Spleen (tissue), 11 donors: ENCODE measurements at regions not wholly inside any gene's neighbourhood (a gene's known extent, or its start where the extent isn't known, plus 50 kb on each side); places are given as distances from the start of the nearest gene placed in this dataset.

Source experiments
- DNase-seq: peaks from one replicate; pipeline ENCODE4 v3.0.0-alpha.2; 2020
- H3K27ac ChIP-seq, 8 donors: fragments of 200-600 bp; sonication (generic) in 7 of 8; 1 replicate in 4 of 8; 2 replicates in 4 of 8; pipeline versions ENCODE4 v1.5.0 to v1.8.0; 2016 to 2021; ENCODE audit warnings: inconsistent platforms in 4 of 8, mild to moderate bottlenecking in 4 of 8, moderate library complexity in 1 of 8
- H3K27me3 ChIP-seq, 7 donors: fragments of 200-600 bp; sonication (generic) in 6 of 7; replicated peaks in 1 of 7; 1 replicate in 4 of 7; 2 replicates in 3 of 7; pipeline versions ENCODE4 v1.5.0 to v1.8.0; 2016 to 2021; ENCODE audit warnings: inconsistent platforms in 3 of 7, mild to moderate bottlenecking in 1 of 7
- H3K36me3 ChIP-seq, 6 donors: fragments of 200-600 bp; sonication (generic) in 5 of 6; 1 replicate in 4 of 6; 2 replicates in 2 of 6; pipeline versions ENCODE4 v1.5.0 to v1.8.0; 2016 to 2021; ENCODE audit warnings: inconsistent platforms in 2 of 6
- H3K4me1 ChIP-seq, 6 donors: fragments of 200-600 bp; sonication (generic) in 5 of 6; 1 replicate in 3 of 6; 2 replicates in 3 of 6; pipeline versions ENCODE4 v1.5.0 to v1.8.0; 2016 to 2021; ENCODE audit warnings: inconsistent platforms in 3 of 6
- H3K4me3 ChIP-seq, 8 donors: fragments of 200-600 bp; sonication (generic) in 7 of 8; 1 replicate in 4 of 8; 2 replicates in 4 of 8; pipeline versions ENCODE4 v1.5.0 to v1.8.0; 2016 to 2021; ENCODE audit warnings: inconsistent platforms in 4 of 8, mild to moderate bottlenecking in 4 of 8, moderate library complexity in 2 of 8
- H3K9me3 ChIP-seq, 8 donors: fragments of 200-600 bp; sonication (generic) in 7 of 8; 1 replicate in 4 of 8; 2 replicates in 4 of 8; pipeline versions ENCODE4 v1.5.0 to v1.8.0; 2016 to 2021; ENCODE audit warnings: inconsistent platforms in 4 of 8
- POLR2A ChIP-seq, 3 donors: fragments of 450-650 bp; IDR thresholded peaks; one replicate each; pipeline ENCODE4 v1.5.1; 2017; ENCODE audit warnings: antibody characterized with exemption in 3 of 3, mild to moderate bottlenecking in 1 of 3
- POLR2AphosphoS5 ChIP-seq, 3 donors: sonication (generic); formaldehyde crosslinking; IDR thresholded peaks; one replicate each; pipeline ENCODE4 v1.5.1; 2017; ENCODE audit warnings: antibody characterized with exemption in 3 of 3
- WGBS, 5 donors: extraction: QIAGEN DNeasy Blood & Tissue Kit in 3 of 5; methylation state at CpG; one replicate each; pipeline versions ENCODE4 v1.1.5 to v1.1.7; 2013 to 2018; 5-methylcytosine and 5-hydroxymethylcytosine counted together
- intact Hi-C: fragments of 100-400 bp; cut with DNase I; formaldehyde crosslinking; loops from one replicate; pipeline ENCODE4 v1.15.0; 2023; ENCODE audit warnings: low total_unique reads
- TF ChIP-seq, protein P1 (sequence below), 11 experiments: fragments of 200-600 bp in 7 of 11; fragments of 450-650 bp in 4 of 11; sonication (generic) in 4 of 11; IDR thresholded peaks in 8 of 11; conservative IDR thresholded peaks in 3 of 11; 1 replicate in 7 of 11; 2 replicates in 4 of 11; pipeline versions ENCODE4 v1.4.0 to v1.8.0; 2016 to 2021; ENCODE audit warnings: antibody characterized with exemption in 11 of 11, inconsistent platforms in 4 of 11, mild to moderate bottlenecking in 1 of 11
- donor health status: healthy with polysubstance abuse.
- donor health status: DM: no; HTN: no; CAD: no; lungs with moderate emphysema.
- donor health status: DM: no; HTN: no; CAD: no.
- donor health status: Bipolar disorder and iron deficiency.
- donor health status: healthy.
- donor health status: DM: no; HTN: no; CAD: no.
- donor health status: DM: yes; HTN: yes; CAD: no.

DNA sequence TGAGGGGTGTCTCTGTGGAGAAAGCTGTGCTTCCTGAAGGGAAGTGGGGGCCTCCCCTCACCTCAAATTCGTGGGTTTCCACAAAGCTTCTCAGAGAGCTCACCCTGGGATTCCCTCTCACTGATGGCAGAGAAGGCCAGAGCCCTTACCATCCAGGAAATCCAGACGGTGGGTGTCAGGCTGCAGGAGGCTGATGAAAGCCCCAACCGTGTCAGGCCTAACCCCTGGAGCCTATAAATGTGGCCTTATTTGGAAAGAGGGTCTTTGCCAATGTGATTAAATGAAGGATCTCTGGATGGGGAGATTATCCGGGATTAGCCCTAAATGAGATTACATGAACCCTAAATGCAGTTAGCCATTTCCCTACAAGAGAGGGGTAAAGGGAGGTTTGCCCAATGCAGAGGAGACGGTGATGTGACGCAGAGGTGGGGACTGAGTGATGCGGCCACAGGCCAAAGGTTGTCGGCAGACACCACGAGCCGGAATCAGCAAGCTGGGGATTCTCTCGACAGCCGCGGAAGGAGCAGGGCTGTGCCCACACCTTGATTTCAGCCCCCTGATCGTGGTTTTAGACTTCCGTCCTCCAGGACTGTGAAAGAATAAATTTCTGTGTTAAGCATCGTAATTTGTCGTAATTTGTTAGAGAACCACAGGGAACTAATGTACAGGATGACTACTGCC lies 82.6 kb downstream of the TOMM20 start:
- Histone ChIP-seq H3K4me1 (peaks cover 4 to 25% (median 17%) of the 10 kb centered on the region in 6 donors), H3K9me3 (no peaks in the 10 kb centered on the region), H3K27me3 (no peaks in the 10 kb centered on the region), H3K27ac (no peak overlapping the region), H3K4me3 (no peak overlapping the region), H3K36me3 (no peaks in the 10 kb centered on the region)
- DNase-seq, result no peak
- TF ChIP-seq POLR2A (IDR thresholded peaks at IDR 0.05) (no peak), POLR2AphosphoS5 (IDR thresholded peaks at IDR 0.05) (no peak)
- TF ChIP-seq, protein P1, sequence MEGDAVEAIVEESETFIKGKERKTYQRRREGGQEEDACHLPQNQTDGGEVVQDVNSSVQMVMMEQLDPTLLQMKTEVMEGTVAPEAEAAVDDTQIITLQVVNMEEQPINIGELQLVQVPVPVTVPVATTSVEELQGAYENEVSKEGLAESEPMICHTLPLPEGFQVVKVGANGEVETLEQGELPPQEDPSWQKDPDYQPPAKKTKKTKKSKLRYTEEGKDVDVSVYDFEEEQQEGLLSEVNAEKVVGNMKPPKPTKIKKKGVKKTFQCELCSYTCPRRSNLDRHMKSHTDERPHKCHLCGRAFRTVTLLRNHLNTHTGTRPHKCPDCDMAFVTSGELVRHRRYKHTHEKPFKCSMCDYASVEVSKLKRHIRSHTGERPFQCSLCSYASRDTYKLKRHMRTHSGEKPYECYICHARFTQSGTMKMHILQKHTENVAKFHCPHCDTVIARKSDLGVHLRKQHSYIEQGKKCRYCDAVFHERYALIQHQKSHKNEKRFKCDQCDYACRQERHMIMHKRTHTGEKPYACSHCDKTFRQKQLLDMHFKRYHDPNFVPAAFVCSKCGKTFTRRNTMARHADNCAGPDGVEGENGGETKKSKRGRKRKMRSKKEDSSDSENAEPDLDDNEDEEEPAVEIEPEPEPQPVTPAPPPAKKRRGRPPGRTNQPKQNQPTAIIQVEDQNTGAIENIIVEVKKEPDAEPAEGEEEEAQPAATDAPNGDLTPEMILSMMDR (IDR thresholded peaks at IDR 0.05 in 8 of 11, conservative IDR thresholded peaks at IDR 0.05 in 3 of 11), result no peak
- intact Hi-C loops, result no loop called here
- 74 to 85% (median 80%) methylated on average over 17 of the region's 17 CpGs for WGBS, 5 donors

- Histone ChIP-seq H3K9me3 (no peaks in the 10 kb centered on the region), H3K36me3 (no peaks in the 10 kb centered on the region), H3K4me3 (no peak overlapping the region), H3K4me1 (peaks cover 4 to 25% (median 19%) of the 10 kb centered on the region in 6 donors), H3K27ac (no peak overlapping the region), H3K27me3 (no peaks in the 10 kb centered on the region)
- intact Hi-C loops, result no loop called here
- 71 to 91% (median 78%) methylated on average over 10 of the region's 10 CpGs for WGBS, 5 donors
- TF ChIP-seq, protein P1 (IDR thresholded peaks at IDR 0.05 in 8 of 11, conservative IDR thresholded peaks at IDR 0.05 in 3 of 11), result no peak
- TF ChIP-seq POLR2AphosphoS5 (IDR thresholded peaks at IDR 0.05) (no peak), POLR2A (IDR thresholded peaks at IDR 0.05) (no peak)
- no peak for DNase-seq
Observed at GRCh38 chr1:235045034-235045690, 83.5 kb downstream of the TOMM20 start.

- no peak overlapping the region for H3K27ac ChIP-seq
- DNase-seq, result no peak
- peaks cover 2 to 21% (median 15%) of the 10 kb centered on the region in 6 donors for H3K4me1 ChIP-seq
- peaks cover 0 to 18% (median 7%) of the 10 kb centered on the region in 8 donors for H3K9me3 ChIP-seq
- no peak overlapping the region for H3K4me3 ChIP-seq
- no peaks in the 10 kb centered on the region for H3K27me3 ChIP-seq
- TF ChIP-seq POLR2A (IDR thresholded peaks at IDR 0.05) (no peak), POLR2AphosphoS5 (IDR thresholded peaks at IDR 0.05) (no peak)
- TF ChIP-seq, protein P1 (IDR thresholded peaks at IDR 0.05 in 8 of 11, conservative IDR thresholded peaks at IDR 0.05 in 3 of 11), result no peak
- intact Hi-C loops, result no loop called here
- H3K36me3 ChIP-seq, result no peaks in the 10 kb centered on the region
- 83 to 98% (median 90%) methylated on average over 3 of the region's 3 CpGs for WGBS, 5 donors
Observed at GRCh38 chr1:235043234-235043633, 85.4 kb downstream of the TOMM20 start.

- DNase-seq, result no peak
- H3K9me3 ChIP-seq, result peaks cover 0 to 21% (median 10%) of the 10 kb centered on the region in 8 donors
- H3K36me3 ChIP-seq, result no peaks in the 10 kb centered on the region
- intact Hi-C loops, result no loop called here
- 90 to 99% (median 92%) methylated on average over 2 of the region's 2 CpGs for WGBS, 5 donors
- H3K27ac ChIP-seq, result no peak overlapping the region
- TF ChIP-seq POLR2A (IDR thresholded peaks at IDR 0.05) (no peak), POLR2AphosphoS5 (IDR thresholded peaks at IDR 0.05) (no peak)
- TF ChIP-seq, protein P1 (IDR thresholded peaks at IDR 0.05 in 8 of 11, conservative IDR thresholded peaks at IDR 0.05 in 3 of 11), result no peak
- no peak overlapping the region for H3K4me3 ChIP-seq
- H3K4me1 ChIP-seq, result peaks cover 0 to 21% (median 8%) of the 10 kb centered on the region in 6 donors
- H3K27me3 ChIP-seq, result no peaks in the 10 kb centered on the region
Observed at GRCh38 chr1:235038701-235039100, 89.9 kb downstream of the TOMM20 start.
